Esophagus squamous epithelium (tissue), 5 donors: ENCODE measurements at regions not wholly inside any gene's neighbourhood (a gene's known extent, or its start where the extent isn't known, plus 50 kb on each side); places are given as distances from the start of the nearest gene placed in this dataset.

Source experiments
- DNase-seq: peaks from one replicate; lab custom pipeline; 2025; lab: John Stamatoyannopoulos, UW
- H3K27ac ChIP-seq, 4 donors: fragments of 200-600 bp; sonication (generic); one replicate each; pipeline ENCODE4 v1.5.1; 2016 to 2019; ENCODE audit warnings: mild to moderate bottlenecking in 1 of 4
- H3K27me3 ChIP-seq, 4 donors: fragments of 200-600 bp; sonication (generic); 1 replicate in 3 of 4; 2 replicates in 1 of 4; pipeline versions ENCODE4 v1.5.1 to v1.6.0; 2017 to 2021; ENCODE audit warnings: antibody characterized with exemption in 1 of 4
- H3K36me3 ChIP-seq, 3 donors: fragments of 200-600 bp; sonication (generic); one replicate each; pipeline ENCODE4 v1.5.1; 2016 to 2019
- H3K4me1 ChIP-seq, 3 donors: fragments of 200-600 bp; sonication (generic); one replicate each; pipeline ENCODE4 v1.5.1; 2017 to 2019
- H3K4me3 ChIP-seq, 4 donors: fragments of 200-600 bp; sonication (generic); 1 replicate in 3 of 4; 2 replicates in 1 of 4; pipeline ENCODE4 v1.5.1; 2016 to 2019; ENCODE audit warnings: mild to moderate bottlenecking in 2 of 4, moderate library complexity in 1 of 4
- H3K9me3 ChIP-seq, 3 donors: fragments of 200-600 bp; sonication (generic); one replicate each; pipeline ENCODE4 v1.5.1; 2016 to 2019
- CTCF ChIP-seq, 6 experiments: fragments of 450-650 bp in 4 of 6; fragments of 200-600 bp in 2 of 6; sonication (generic) in 2 of 6; IDR thresholded peaks; one replicate each; pipeline ENCODE4 v1.5.1; 2016 to 2019; ENCODE audit warnings: antibody characterized with exemption in 6 of 6, mild to moderate bottlenecking in 4 of 6, moderate library complexity in 4 of 6
- POLR2A ChIP-seq, 4 donors: fragments of 450-650 bp; IDR thresholded peaks; one replicate each; pipeline ENCODE4 v1.6.1; 2017; ENCODE audit warnings: antibody characterized with exemption in 4 of 4, mild to moderate bottlenecking in 4 of 4, moderate library complexity in 3 of 4
- WGBS, 2 donors: methylation state at CpG; one replicate each; pipeline ENCODE4 v1.1.5; 2018; 5-methylcytosine and 5-hydroxymethylcytosine counted together
- intact Hi-C: fragments of 100-400 bp; cut with DNase I; formaldehyde crosslinking; loops from one replicate; pipeline ENCODE4 v1.15.0; 2022
- donor health status: DM: yes; HTN: yes; CAD: no.

- peak overlapping the region in 1 of 4 donors; percentile 44 for H3K4me3 ChIP-seq
- intact Hi-C loops: no loop called here
- H3K27me3 ChIP-seq: no peaks in the 10 kb centered on the region
- TF ChIP-seq CTCF (IDR thresholded peaks at IDR 0.05): peak in 1 of 6 experiments; percentile 20
- TF ChIP-seq POLR2A (IDR thresholded peaks at IDR 0.05): no peak
- H3K9me3 ChIP-seq: no peaks in the 10 kb centered on the region
- H3K27ac ChIP-seq: peak overlapping the region in 3 of 4 donors; percentile 1 to 54 (median 25)
- DNase-seq: no peak
- H3K36me3 ChIP-seq: no peaks in the 10 kb centered on the region
- H3K4me1 ChIP-seq: peaks cover 7 to 29% (median 8%) of the 10 kb centered on the region in 3 donors
- 25% methylated on average over 5 of the region's 5 CpGs for WGBS, 2 donors
Observed at GRCh38 chr6:150720774-150721233, 121.1 kb downstream of the PLEKHG1 start.

GRCh38 chr6:150721418-150722266 is 122.0 kb downstream of the PLEKHG1 start:
- Histone ChIP-seq H3K27me3 (no peaks in the 10 kb centered on the region), H3K27ac (peak overlapping the region in 1 of 4 donors; percentile 54), H3K36me3 (no peaks in the 10 kb centered on the region), H3K9me3 (no peaks in the 10 kb centered on the region), H3K4me3 (peak overlapping the region in 1 of 4 donors; percentile 44), H3K4me1 (peaks cover 7 to 29% (median 8%) of the 10 kb centered on the region in 3 donors)
- DNase-seq: no peak
- no peak for TF ChIP-seq POLR2A (IDR thresholded peaks at IDR 0.05)
- no peak for TF ChIP-seq CTCF (IDR thresholded peaks at IDR 0.05)
- intact Hi-C loops: no loop called here
- 76 to 83% methylated on average over 11 of the region's 11 CpGs for WGBS, 2 donors

GRCh38 chr6:150722614-150723344 is 123.1 kb downstream of the PLEKHG1 start:
- Histone ChIP-seq H3K27me3 (no peaks in the 10 kb centered on the region), H3K27ac (peak overlapping the region in 1 of 4 donors; percentile 12), H3K36me3 (no peaks in the 10 kb centered on the region), H3K4me1 (peaks cover 7 to 29% (median 8%) of the 10 kb centered on the region in 3 donors), H3K9me3 (no peaks in the 10 kb centered on the region), H3K4me3 (no peak overlapping the region)
- intact Hi-C loops: no loop called here
- DNase-seq: no peak
- TF ChIP-seq CTCF (IDR thresholded peaks at IDR 0.05) (no peak), POLR2A (IDR thresholded peaks at IDR 0.05) (no peak)
- 68 to 81% methylated on average over 6 to 9 of the region's 9 CpGs for WGBS, 2 donors

- DNase-seq: no peak
- intact Hi-C loops: no loop called here
- TF ChIP-seq POLR2A (IDR thresholded peaks at IDR 0.05) (no peak), CTCF (IDR thresholded peaks at IDR 0.05) (no peak)
- no peak overlapping the region for H3K4me3 ChIP-seq
- no peaks in the 10 kb centered on the region for H3K27me3 ChIP-seq
- H3K27ac ChIP-seq: peak overlapping the region in 1 of 4 donors; percentile 12
- H3K36me3 ChIP-seq: no peaks in the 10 kb centered on the region
- no peaks in the 10 kb centered on the region for H3K9me3 ChIP-seq
- peaks cover 7 to 29% (median 8%) of the 10 kb centered on the region in 3 donors for H3K4me1 ChIP-seq
Observed at GRCh38 chr6:150723345-150723658, 123.6 kb downstream of the PLEKHG1 start.

GRCh38 chr6:150723857-150724256 is 124.2 kb downstream of the PLEKHG1 start:
- DNase-seq: no peak
- H3K27ac ChIP-seq: peak overlapping the region in 1 of 4 donors; percentile 3
- no peaks in the 10 kb centered on the region for H3K27me3 ChIP-seq
- no peak overlapping the region for H3K4me3 ChIP-seq
- H3K4me1 ChIP-seq: peaks cover 7 to 29% (median 8%) of the 10 kb centered on the region in 3 donors
- intact Hi-C loops: no loop called here
- H3K36me3 ChIP-seq: no peaks in the 10 kb centered on the region
- WGBS, 2 donors: 79 to 85% methylated on average over 2 of the region's 2 CpGs
- no peaks in the 10 kb centered on the region for H3K9me3 ChIP-seq
- TF ChIP-seq CTCF (IDR thresholded peaks at IDR 0.05): no peak
